ENCODE measurements at regions not wholly inside any gene's neighbourhood (a gene's known extent, or its start where the extent isn't known, plus 50 kb on each side); places are given as distances from the start of the nearest gene placed in this dataset.
"Not testable (repeated sequence)": the region's sequence is repeated elsewhere in the genome, so short reads cannot be mapped to it uniquely, and the experiment has no call there.

DNA sequence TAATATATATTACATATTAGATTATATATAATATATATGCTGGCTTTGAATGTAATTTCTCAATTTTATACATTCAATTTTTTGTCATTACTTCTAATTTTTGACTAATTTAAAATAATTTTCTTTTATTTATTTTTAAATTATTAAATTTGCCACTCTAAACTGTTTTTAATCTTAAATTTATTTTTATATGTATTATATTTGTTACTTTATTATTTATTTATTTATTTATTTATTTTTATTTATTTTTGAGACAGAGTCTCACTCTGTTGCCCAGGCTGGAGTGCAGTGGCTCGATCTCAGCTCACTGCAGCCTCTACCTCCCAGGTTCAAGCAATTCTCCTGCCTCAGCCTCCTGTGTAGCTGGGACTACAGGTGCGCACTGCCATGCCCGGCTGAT, 473.0 kb downstream of the PLOD2 start:
- not testable (repeated sequence) for TF ChIP-seq EZH2 (IDR thresholded peaks at IDR 0.05; ENCODE audit: borderline replicate concordance, low read length)
- TF ChIP-seq, protein P1, sequence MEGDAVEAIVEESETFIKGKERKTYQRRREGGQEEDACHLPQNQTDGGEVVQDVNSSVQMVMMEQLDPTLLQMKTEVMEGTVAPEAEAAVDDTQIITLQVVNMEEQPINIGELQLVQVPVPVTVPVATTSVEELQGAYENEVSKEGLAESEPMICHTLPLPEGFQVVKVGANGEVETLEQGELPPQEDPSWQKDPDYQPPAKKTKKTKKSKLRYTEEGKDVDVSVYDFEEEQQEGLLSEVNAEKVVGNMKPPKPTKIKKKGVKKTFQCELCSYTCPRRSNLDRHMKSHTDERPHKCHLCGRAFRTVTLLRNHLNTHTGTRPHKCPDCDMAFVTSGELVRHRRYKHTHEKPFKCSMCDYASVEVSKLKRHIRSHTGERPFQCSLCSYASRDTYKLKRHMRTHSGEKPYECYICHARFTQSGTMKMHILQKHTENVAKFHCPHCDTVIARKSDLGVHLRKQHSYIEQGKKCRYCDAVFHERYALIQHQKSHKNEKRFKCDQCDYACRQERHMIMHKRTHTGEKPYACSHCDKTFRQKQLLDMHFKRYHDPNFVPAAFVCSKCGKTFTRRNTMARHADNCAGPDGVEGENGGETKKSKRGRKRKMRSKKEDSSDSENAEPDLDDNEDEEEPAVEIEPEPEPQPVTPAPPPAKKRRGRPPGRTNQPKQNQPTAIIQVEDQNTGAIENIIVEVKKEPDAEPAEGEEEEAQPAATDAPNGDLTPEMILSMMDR (IDR thresholded peaks at IDR 0.05; ENCODE audit: low read length): not testable (repeated sequence)
